Right lobe of liver (tissue), 4 donors: ENCODE measurements at regions not wholly inside any gene's neighbourhood (a gene's known extent, or its start where the extent isn't known, plus 50 kb on each side); places are given as distances from the start of the nearest gene placed in this dataset.

Experiments used
- CTCF ChIP-seq, 4 donors: fragments of 200-600 bp in 3 of 4; fragments of 450-650 bp in 1 of 4; IDR thresholded peaks; one replicate each; pipeline versions ENCODE4 v1.5.1 to v1.8.0; 2016 to 2022; ENCODE audit warnings: antibody characterized with exemption in 4 of 4, mild to moderate bottlenecking in 2 of 4
- POLR2A ChIP-seq: fragments of 450-650 bp; IDR thresholded peaks from one replicate; pipeline ENCODE4 v1.6.1; 2017; ENCODE audit warnings: antibody characterized with exemption, mild to moderate bottlenecking
- donor health status: DM: no; HTN: no; CAD: no.
- donor health status: DM: no; HTN: no; CAD: no.
- donor health status: DM: no; HTN: yes; CAD: no.

GRCh38 chr22:34971456-34971855 lies 94.5 kb upstream of the ISX start:
- TF ChIP-seq CTCF (IDR thresholded peaks at IDR 0.05): no peak
- TF ChIP-seq POLR2A: no peak
